ENCODE measurements at regions not wholly inside any gene's neighbourhood (a gene's known extent, or its start where the extent isn't known, plus 50 kb on each side); places are given as distances from the start of the nearest gene placed in this dataset.

GRCh38 chr14:98545181-98545580 is 726.8 kb downstream of the BCL11B start:
- ChIA-PET CTCF (interaction anchor here (1.0 kb wide), 1 partner anchor 12 kb away, joined by 3 read pairs; no protein-coding TSS in a partner anchor), POLR2A (ENCODE audit: unreplicated experiment) (no interaction called here)
- no peak overlapping the region for H4K8ac ChIP-seq (ENCODE audit: low read depth in 2 of 2, low read length in 2 of 2)
- H3K9me1 ChIP-seq (ENCODE audit: insufficient read depth, low read length) = no peaks in the 10 kb centered on the region
- dilution Hi-C loops (cut with HindIII; ENCODE audit: low sequenced_read_pairs, unreplicated experiment) (no loop called here), intact Hi-C loops (cut with micrococcal nuclease) (no loop called here), in situ Hi-C loops (cut with MboI; ENCODE audit: low sequenced_read_pairs) (no loop called here)
- no peak overlapping the region for H3K27ac ChIP-seq (ENCODE audit: insufficient read depth, low read length)
- H2AK5ac ChIP-seq (ENCODE audit: low read depth, low read length) = no peak overlapping the region
- no peak overlapping the region for H2BK5ac ChIP-seq (ENCODE audit: low read depth, low read length, poor library complexity, severe bottlenecking)
- H3K27me3 ChIP-seq (ENCODE audit: control insufficient read depth, insufficient read depth, low read length) = no peaks in the 10 kb centered on the region
- no peak overlapping the region for H3K14ac ChIP-seq (replicated peaks; ENCODE audit: low read depth, low read length)
- H2BK20ac ChIP-seq (ENCODE audit: low read depth, low read length) = no peak overlapping the region
- TF ChIP-seq MAZ (IDR thresholded peaks at IDR 0.05; ENCODE audit: borderline replicate concordance, low read depth, low read length) (no peak), RFX5 (IDR thresholded peaks at IDR 0.05; ENCODE audit: low read depth, low read length) (no peak), CHD1 (IDR thresholded peaks at IDR 0.05; ENCODE audit: low read depth, low read length) (no peak), MAFK (IDR thresholded peaks at IDR 0.05; ENCODE audit: low read depth, low read length) (no peak), CTCF (conservative IDR thresholded peaks at IDR 0.05; ENCODE audit: low read depth, low read length) (no peak), FOS (IDR thresholded peaks at IDR 0.05; ENCODE audit: low read depth, low read length) (no peak), MXI1 (IDR thresholded peaks at IDR 0.05; ENCODE audit: borderline replicate concordance, low read depth, low read length) (no peak), SMC3 (IDR thresholded peaks at IDR 0.05; ENCODE audit: low read depth, low read length) (no peak), USF2 (IDR thresholded peaks at IDR 0.05; ENCODE audit: low read depth, low read length) (no peak), CEBPB (IDR thresholded peaks at IDR 0.05; ENCODE audit: low read depth, low read length) (no peak), RAD21 (IDR thresholded peaks at IDR 0.05; ENCODE audit: low read length) (no peak), BHLHE40 (IDR thresholded peaks at IDR 0.05; ENCODE audit: low read depth, low read length) (no peak), RCOR1 (IDR thresholded peaks at IDR 0.05; ENCODE audit: insufficient replicate concordance, low read length) (no peak), NFE2L2 (IDR thresholded peaks at IDR 0.05; ENCODE audit: low read depth, low read length) (no peak), POLR2A (IDR thresholded peaks at IDR 0.05; ENCODE audit: low read depth, low read length) (no peak), ELK1 (IDR thresholded peaks at IDR 0.05; ENCODE audit: borderline replicate concordance, low read depth, low read length) (no peak)
- no peak overlapping the region for H2BK15ac ChIP-seq (ENCODE audit: low read depth, low read length)
- H4K5ac ChIP-seq (ENCODE audit: low read depth, low read length) = no peak overlapping the region
- no peak overlapping the region for H3K4me2 ChIP-seq (ENCODE audit: low read depth, low read length)
- no peak overlapping the region for H3K4me3 ChIP-seq (ENCODE audit: insufficient read depth, low read depth, low read length)
- H3K56ac ChIP-seq (ENCODE audit: extremely low read depth, insufficient read depth, low read length) = no peak overlapping the region
- no peak overlapping the region for H2AK9ac ChIP-seq (replicated peaks; ENCODE audit: low read depth, low read length, poor library complexity)
- ATAC-seq (ENCODE audit: low read depth) (no peak), DNase-seq (no peak)
- H2AFZ ChIP-seq (replicated peaks; ENCODE audit: low read length, poor library complexity) = no peak overlapping the region
- peaks cover 10% of the 10 kb centered on the region for H3K9me3 ChIP-seq (ENCODE audit: control insufficient read depth, insufficient read depth, low read length)
- H3K18ac ChIP-seq (ENCODE audit: low read depth, low read length) = no peak overlapping the region
- no peaks in the 10 kb centered on the region for H4K20me1 ChIP-seq (ENCODE audit: insufficient read depth, low read length)
- H4K91ac ChIP-seq (ENCODE audit: insufficient read depth, low read depth, low read length) = no peak overlapping the region
- H3K23ac ChIP-seq (ENCODE audit: low read depth, low read length) = no peak overlapping the region
- no TSS peak for BruUV-seq (replicated peaks)
- no peaks in the 10 kb centered on the region for H3K36me3 ChIP-seq (ENCODE audit: control insufficient read depth, insufficient read depth, low read length)
- H2BK120ac ChIP-seq (ENCODE audit: low read depth, low read length) = no peak overlapping the region
- no peaks in the 10 kb centered on the region for H3K4me1 ChIP-seq (ENCODE audit: control insufficient read depth, insufficient read depth, low read length)
- no peak overlapping the region for H3K4ac ChIP-seq (ENCODE audit: low read depth, low read length)
- H3K79me1 ChIP-seq (ENCODE audit: low read depth in 1 of 2, low read length in 2 of 2) = no peaks in the 10 kb centered on the region
- H3K9ac ChIP-seq (ENCODE audit: low read depth, low read length) = no peak overlapping the region

Data from IMR-90 (cell line).